Ishikawa (cell line): ENCODE measurements at regions not wholly inside any gene's neighbourhood (a gene's known extent, or its start where the extent isn't known, plus 50 kb on each side); places are given as distances from the start of the nearest gene placed in this dataset.

Source experiments
- EGR1 ChIP-seq: IDR thresholded peaks from 2 replicates; pipeline ENCODE4 v1.6.1; 2012
- TF ChIP-seq, protein P1 (sequence below): IDR thresholded peaks from 2 replicates; pipeline ENCODE4 v1.6.1; 2012
- TF ChIP-seq, protein P2 (sequence below): IDR thresholded peaks from 2 replicates; pipeline ENCODE4 v1.6.1; 2012; ENCODE audit warnings: low read depth, mild to moderate bottlenecking

DNA sequence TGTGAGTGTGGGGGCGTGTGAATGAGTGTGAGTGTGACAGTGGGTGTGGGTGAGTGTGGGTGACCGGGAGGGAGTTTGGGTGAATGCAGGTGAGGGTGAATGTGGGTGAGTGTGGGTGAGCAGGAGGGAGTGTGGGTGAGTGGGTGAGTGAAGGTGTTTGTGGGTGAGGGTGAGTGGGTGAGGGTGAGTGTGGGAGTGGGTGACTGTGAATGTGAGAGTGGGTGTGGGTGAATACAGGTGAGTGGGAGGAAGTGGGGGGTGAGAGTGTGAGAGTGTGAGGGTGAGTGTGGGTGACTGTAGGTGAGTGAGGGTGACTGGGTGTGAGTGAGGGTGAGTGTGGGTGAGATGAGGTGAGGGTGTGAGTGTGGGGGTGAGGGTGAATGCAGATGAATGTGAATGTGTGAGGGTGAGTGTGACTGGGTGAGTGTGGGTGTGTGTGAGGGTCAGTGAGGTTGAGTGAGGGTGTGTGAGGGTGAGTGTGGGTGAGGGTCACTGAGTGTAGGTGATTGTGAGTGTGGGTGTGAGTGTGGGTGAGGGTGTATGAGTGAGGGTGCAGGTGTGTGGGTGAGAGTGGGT is 1677.3 kb upstream of the TENM3 start:
- no peak for TF ChIP-seq EGR1
- TF ChIP-seq, protein P1, sequence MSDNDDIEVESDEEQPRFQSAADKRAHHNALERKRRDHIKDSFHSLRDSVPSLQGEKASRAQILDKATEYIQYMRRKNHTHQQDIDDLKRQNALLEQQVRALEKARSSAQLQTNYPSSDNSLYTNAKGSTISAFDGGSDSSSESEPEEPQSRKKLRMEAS = no peak
- TF ChIP-seq, protein P2, sequence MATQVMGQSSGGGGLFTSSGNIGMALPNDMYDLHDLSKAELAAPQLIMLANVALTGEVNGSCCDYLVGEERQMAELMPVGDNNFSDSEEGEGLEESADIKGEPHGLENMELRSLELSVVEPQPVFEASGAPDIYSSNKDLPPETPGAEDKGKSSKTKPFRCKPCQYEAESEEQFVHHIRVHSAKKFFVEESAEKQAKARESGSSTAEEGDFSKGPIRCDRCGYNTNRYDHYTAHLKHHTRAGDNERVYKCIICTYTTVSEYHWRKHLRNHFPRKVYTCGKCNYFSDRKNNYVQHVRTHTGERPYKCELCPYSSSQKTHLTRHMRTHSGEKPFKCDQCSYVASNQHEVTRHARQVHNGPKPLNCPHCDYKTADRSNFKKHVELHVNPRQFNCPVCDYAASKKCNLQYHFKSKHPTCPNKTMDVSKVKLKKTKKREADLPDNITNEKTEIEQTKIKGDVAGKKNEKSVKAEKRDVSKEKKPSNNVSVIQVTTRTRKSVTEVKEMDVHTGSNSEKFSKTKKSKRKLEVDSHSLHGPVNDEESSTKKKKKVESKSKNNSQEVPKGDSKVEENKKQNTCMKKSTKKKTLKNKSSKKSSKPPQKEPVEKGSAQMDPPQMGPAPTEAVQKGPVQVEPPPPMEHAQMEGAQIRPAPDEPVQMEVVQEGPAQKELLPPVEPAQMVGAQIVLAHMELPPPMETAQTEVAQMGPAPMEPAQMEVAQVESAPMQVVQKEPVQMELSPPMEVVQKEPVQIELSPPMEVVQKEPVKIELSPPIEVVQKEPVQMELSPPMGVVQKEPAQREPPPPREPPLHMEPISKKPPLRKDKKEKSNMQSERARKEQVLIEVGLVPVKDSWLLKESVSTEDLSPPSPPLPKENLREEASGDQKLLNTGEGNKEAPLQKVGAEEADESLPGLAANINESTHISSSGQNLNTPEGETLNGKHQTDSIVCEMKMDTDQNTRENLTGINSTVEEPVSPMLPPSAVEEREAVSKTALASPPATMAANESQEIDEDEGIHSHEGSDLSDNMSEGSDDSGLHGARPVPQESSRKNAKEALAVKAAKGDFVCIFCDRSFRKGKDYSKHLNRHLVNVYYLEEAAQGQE = no peak
